HG03521 (cell line): ENCODE measurements at regions not wholly inside any gene's neighbourhood (a gene's known extent, or its start where the extent isn't known, plus 50 kb on each side); places are given as distances from the start of the nearest gene placed in this dataset.

Source experiments
- ATAC-seq: cut with Tn5 transposase; IDR thresholded peaks from one replicate; pipeline ENCODE4 v1.9.1; 2021; ENCODE audit warnings: mild to moderate bottlenecking, moderate library complexity; ENCODE audit not compliant: unreplicated experiment

GRCh38 chr4:185862340-185862739, 50.3 kb upstream of the SORBS2 start:
- no peak for ATAC-seq

DNA sequence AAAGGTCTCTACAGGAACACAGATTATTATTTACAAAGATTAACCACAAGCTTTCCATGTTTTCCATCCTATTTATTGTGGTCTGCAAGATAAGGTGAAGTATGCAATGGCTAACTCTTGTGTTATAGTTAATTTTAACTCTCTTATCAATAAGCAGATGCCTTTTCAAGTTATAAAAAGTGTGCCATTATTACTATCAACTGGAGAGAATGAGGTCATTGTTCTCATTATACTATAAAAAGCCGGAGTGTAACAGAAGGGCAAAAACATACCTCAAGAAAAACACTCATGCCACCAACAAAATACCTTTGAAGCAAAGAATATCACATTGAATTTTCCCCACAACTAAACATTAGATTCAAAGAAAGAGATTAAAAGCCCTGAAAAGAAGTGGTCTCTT, 52.0 kb upstream of the SORBS2 start:
- no peak for ATAC-seq

DNA sequence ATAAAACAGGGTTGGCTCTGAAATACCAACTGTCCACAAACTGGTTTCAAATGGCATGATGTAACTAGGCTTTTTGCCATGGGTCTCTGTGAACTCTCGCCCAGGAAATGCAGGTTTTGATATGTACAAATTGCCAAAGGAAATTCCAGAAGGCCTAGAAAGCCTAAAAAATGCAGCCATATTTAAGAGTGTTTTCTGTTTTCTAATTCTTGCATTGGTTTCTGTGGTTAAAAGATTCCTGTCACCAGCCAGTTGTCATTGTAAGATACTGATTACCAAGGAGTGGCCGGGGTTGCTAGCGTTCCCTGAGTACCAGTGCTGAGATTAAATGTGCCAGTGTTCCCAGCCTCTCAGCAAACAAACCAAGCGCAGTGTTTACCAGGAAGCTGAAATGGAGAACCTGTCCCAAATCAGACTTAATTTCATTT, 53.9 kb upstream of the SORBS2 start:
- no peak for ATAC-seq

GRCh38 chr4:185867770-185868169, 55.8 kb upstream of the SORBS2 start:
- ATAC-seq: no peak

DNA sequence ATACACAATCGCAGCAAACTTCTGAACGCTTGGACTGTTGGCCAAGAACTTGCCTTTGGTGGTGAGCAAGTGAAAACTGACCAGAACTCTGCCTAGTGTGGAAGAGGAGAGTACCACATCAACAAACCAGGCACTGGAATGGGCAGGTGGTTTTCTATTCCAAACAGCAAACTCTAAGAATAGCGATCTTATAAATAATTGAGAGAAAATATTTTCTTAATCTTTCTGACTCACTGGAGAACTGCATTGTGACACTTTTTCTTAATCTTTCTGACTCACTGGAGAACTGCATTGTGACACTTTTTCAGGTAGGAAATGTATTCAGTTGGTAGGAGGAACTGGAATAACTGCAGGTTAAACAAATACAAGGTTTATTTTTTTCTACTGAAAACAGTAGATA, 57.0 kb upstream of the SORBS2 start:
- ATAC-seq: no peak

DNA sequence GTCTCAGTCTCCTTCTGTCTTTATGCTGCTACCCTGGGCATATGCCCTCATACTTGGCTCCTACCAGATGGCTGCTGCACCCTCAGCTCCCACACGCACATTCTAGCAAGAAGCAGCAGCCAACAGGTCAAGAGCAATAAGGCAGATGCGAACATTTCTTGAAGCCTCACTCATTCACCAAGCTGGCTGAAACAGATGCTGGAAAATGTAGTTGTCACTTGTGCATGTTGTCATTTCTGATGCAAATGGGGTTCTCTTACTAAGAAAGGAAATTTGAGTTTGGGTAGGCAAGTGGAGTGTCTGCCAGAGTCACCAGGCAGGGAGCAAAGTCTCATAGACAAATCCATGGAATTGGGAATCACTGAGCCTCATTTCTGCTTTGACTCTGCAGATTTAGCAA, 57.4 kb upstream of the SORBS2 start:
- ATAC-seq: no peak

DNA sequence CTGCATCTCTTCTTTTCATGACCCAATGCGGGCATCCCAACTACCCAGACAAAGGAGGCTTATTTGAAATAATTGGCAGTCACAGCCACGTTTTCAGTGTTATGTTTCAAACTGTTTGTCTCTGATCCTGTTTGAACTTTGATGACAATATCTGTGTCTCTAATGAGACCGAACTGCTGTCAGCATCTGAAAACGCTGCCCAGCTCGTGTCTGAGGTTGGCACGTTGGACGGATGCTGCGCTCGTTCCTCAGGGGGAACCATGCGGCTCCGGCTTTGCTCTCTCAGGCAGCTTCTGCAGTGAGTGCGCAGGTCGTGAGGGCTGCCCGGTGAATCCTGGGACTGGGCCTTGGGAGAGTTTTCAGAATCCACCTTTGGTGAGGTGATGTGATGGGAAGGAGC, 58.4 kb upstream of the SORBS2 start:
- no peak for ATAC-seq

- ATAC-seq: no peak
Observed at GRCh38 chr4:185872747-185873380, 60.9 kb upstream of the SORBS2 start.

DNA sequence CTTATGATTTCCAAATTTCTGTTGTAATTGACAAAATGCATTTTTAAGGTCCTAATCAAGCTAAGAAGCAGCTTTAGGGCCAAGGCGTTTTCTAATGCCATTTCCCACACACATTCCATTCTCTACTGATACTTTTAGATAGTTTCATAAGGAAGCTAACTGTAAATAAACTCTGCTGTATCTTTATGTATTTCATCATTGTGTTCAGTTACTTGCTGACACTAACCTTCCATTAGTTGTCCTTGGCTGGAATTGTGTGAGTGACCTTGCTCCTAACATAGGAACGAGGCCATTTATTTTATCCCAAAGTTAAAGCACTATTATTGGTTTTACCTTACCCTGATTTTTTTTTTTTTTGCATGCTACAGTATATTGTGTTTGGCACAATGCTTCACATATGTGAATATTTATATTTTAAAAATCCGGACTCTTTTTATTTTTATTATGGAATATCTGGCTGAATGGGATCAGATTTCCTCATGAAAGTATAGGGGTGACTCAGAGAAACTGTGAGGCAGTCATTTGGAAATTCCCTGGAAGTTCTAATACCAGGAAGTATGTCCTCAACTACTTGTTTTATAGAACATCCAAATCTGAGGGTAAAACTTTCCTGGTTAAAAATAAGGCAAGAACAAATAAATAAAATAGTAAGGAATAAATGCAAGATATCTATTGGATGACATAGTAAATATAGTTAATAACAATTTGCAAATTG, 62.7 kb upstream of the SORBS2 start:
- no peak for ATAC-seq

DNA sequence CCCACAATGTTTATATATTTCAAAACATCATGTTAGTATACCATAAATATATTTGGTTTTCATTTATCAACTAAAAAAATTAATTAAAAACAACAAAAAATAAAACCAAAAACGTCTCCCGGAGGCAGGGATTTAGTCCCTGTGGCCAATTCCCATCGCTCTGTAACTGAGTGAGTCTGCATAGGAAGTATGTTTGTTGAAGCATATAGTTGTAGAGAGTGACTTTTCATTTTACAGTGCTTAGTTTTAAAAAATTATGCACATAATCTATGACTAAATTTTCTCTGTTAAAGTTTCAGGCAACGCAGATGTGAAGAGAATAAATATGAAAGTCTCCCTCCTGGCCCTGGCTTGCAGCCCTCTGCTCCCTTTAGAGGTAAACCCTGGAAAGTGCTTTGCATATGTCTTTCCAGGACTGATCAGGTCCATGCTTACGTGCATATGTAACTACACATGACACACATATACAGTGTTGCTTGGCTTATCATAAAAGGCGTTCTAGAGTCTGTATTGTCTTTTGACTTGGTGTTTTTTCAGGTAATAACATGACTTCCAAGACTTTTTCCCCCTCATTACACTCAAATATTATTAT, 63.4 kb upstream of the SORBS2 start:
- no peak for ATAC-seq

GRCh38 chr4:185878633-185879032, 66.6 kb upstream of the SORBS2 start:
- ATAC-seq: no peak

DNA sequence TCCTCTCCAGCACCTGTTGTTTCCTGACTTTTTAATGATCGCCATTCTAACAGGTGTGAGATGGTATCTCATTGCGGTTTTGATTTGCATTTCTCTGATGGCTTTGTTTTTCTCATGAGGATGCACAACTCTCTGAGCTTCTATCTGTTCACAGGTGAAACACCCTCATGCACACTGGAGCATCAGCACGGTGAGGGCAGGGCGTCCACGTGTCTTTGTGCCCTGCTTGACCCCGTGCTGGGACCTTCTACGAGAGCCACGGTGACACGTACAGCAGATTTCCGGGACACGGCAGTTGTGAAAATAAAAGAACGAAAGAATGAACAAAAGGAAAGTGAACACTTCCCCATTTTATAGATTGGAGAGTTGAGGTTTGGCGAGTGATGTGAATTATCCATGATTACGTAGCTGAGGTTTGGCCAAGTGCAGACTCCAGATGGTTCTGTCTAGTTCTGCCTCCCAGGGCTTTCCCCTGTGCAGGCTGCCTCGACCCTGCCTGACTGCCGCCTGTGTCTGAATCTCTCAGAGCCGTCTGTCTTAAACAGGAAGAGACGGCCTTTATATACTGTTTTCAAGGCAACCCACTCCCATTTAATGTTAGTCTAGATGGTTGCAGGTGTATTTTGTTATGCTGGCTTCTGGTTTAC, 67.8 kb upstream of the SORBS2 start:
- no peak for ATAC-seq

DNA sequence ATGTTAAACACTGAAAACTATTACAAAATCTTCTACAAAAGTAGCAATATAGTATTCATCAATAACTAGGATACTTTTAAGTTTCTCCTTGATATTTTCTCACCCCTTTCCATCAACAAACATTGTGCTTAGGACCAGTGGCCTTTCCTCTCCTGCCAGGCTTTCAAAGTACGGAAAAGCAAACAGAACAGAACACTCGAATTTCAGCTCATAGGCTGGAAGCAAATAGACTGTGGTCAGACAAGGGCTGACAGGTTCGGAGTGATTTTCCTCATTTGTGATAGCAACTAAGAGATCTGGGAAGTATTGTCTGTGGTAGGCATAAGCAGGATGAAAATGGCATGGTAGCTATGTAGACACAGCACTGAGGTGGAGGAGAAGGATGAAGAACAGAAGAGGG, 68.6 kb upstream of the SORBS2 start:
- ATAC-seq: no peak

DNA sequence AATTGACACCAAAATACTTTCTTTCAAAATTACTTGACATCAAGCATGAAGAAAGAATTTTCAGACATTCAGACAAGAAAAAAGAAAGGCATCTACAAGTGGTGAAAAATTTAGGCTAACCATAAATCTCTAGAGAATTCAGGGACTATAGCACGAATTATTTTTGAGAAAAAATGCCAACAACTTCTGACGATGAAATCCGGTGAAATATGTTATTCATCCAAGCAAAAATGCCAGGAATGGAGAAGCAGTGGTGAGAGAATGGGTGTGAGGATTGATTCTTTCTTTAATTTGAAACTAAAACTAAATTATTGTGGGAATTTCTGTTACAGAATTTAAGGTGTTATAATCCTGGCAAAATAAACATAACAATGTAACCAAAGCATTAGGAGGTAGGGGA, 69.4 kb upstream of the SORBS2 start:
- ATAC-seq: no peak

- ATAC-seq: no peak
Observed at GRCh38 chr4:185883591-185883990, 71.6 kb upstream of the SORBS2 start.

GRCh38 chr4:185885075-185885474, 73.1 kb upstream of the SORBS2 start:
- no peak for ATAC-seq

- no peak for ATAC-seq
Observed at GRCh38 chr4:185885604-185886003, 73.6 kb upstream of the SORBS2 start.

- no peak for ATAC-seq
Observed at GRCh38 chr4:185886832-185887524, 75.0 kb upstream of the SORBS2 start.

- ATAC-seq: no peak
Observed at GRCh38 chr4:185888676-185889075, 76.7 kb upstream of the SORBS2 start.

DNA sequence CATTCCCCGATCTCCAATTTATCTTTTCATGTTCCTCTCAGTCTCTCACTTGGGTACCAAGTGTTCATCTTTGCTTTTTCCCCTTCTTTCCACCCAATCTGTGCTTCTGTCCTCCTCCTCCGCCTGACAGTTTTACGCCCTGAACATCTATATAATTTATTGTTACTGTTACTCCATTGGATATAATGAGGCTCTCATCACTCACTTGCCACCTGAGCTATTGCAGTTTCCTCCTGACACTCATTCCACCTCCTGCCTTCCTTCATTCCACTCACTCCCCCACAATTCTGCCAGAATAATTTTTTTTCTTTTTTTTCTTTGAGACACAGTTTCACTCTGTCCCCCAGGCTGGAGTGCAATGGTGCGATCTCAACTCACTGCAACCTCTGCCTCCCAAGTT, 77.6 kb upstream of the SORBS2 start:
- ATAC-seq: no peak

GRCh38 chr4:185890196-185890595, 78.2 kb upstream of the SORBS2 start:
- no peak for ATAC-seq
